ENCODE measurements at regions not wholly inside any gene's neighbourhood (a gene's known extent, or its start where the extent isn't known, plus 50 kb on each side); places are given as distances from the start of the nearest gene placed in this dataset.

- CTCF ChIA-PET = no interaction called here
- DNase-seq (no peak), ATAC-seq (ENCODE audit: low read depth) (no peak)
- no peaks in the 10 kb centered on the region for H3K9me3 ChIP-seq (ENCODE audit: control extremely low read depth in 1 of 3, control insufficient read depth in 2 of 3, insufficient read depth in 1 of 3, low read length in 2 of 3)
- H3K4me3 ChIP-seq (ENCODE audit: control extremely low read depth in 1 of 5, extremely low read depth in 1 of 5, insufficient read depth in 1 of 5, low read depth in 2 of 5, low read length in 4 of 5) = no peak overlapping the region
- no peaks in the 10 kb centered on the region for H4K20me1 ChIP-seq (ENCODE audit: control insufficient read depth, insufficient read depth, low read length, poor library complexity, severe bottlenecking)
- H3K36me3 ChIP-seq (replicated peaks in 1 of 2; ENCODE audit: control extremely low read depth in 1 of 2, control insufficient read depth in 1 of 2, extremely low read depth in 1 of 2, insufficient read depth in 2 of 2, low read length in 1 of 2) = no peaks in the 10 kb centered on the region
- POLR2A ChIA-PET = no interaction called here
- no peaks in the 10 kb centered on the region for H3K4me1 Mint-ChIP-seq
- H3K4me2 ChIP-seq (replicated peaks; ENCODE audit: low read depth, low read length, poor library complexity, severe bottlenecking) = no peak overlapping the region
- no peaks in the 10 kb centered on the region for H3K9me3 Mint-ChIP-seq (ENCODE audit: insufficient read depth)
- H3K4me1 ChIP-seq (ENCODE audit: control insufficient read depth in 2 of 2, insufficient read depth in 2 of 2, low read length in 2 of 2) = no peaks in the 10 kb centered on the region
- no peak overlapping the region for H3K27ac ChIP-seq (ENCODE audit: low read length in 2 of 2)
- TF ChIP-seq CTCF (IDR thresholded peaks at IDR 0.05) (no peak), EZH2 (IDR thresholded peaks at IDR 0.05; ENCODE audit: borderline replicate concordance, insufficient read depth, low read depth, low read length, poor library complexity, severe bottlenecking) (no peak)
- no peak overlapping the region for H2AFZ ChIP-seq (ENCODE audit: insufficient read depth, low read depth, low read length, poor library complexity, severe bottlenecking)
- H3K27me3 Mint-ChIP-seq = no peaks in the 10 kb centered on the region
- H3K79me2 ChIP-seq (ENCODE audit: control insufficient read depth, insufficient read depth, low read length) = no peaks in the 10 kb centered on the region
- H3K27me3 ChIP-seq (replicated peaks in 1 of 4; ENCODE audit: control extremely low read depth in 1 of 4, control insufficient read depth in 3 of 4, insufficient read depth in 4 of 4, low read length in 3 of 4) = no peaks in the 10 kb centered on the region
- H3K4me3 Mint-ChIP-seq = no peak overlapping the region
- no peak overlapping the region for H3K27ac Mint-ChIP-seq
- intact Hi-C loops (cut with micrococcal nuclease) = no loop called here
- no peak overlapping the region for H3K9ac ChIP-seq (ENCODE audit: low read length)
Measured at GRCh38 chr5:68550015-68550414, 334.5 kb downstream of the PIK3R1 start.

- H3K27ac Mint-ChIP-seq = no peak overlapping the region
- no peak overlapping the region for H3K4me3 ChIP-seq (ENCODE audit: control extremely low read depth in 1 of 5, extremely low read depth in 1 of 5, insufficient read depth in 1 of 5, low read depth in 2 of 5, low read length in 4 of 5)
- H3K79me2 ChIP-seq (ENCODE audit: control insufficient read depth, insufficient read depth, low read length) = no peaks in the 10 kb centered on the region
- H3K9me3 Mint-ChIP-seq (ENCODE audit: insufficient read depth) = no peaks in the 10 kb centered on the region
- no peak for ATAC-seq (ENCODE audit: low read depth)
- no peak overlapping the region for H3K4me2 ChIP-seq (replicated peaks; ENCODE audit: low read depth, low read length, poor library complexity, severe bottlenecking)
- H3K4me1 ChIP-seq (ENCODE audit: control insufficient read depth in 2 of 2, insufficient read depth in 2 of 2, low read length in 2 of 2) = no peaks in the 10 kb centered on the region
- no peaks in the 10 kb centered on the region for H3K36me3 ChIP-seq (replicated peaks in 1 of 2; ENCODE audit: control extremely low read depth in 1 of 2, control insufficient read depth in 1 of 2, extremely low read depth in 1 of 2, insufficient read depth in 2 of 2, low read length in 1 of 2)
- no peaks in the 10 kb centered on the region for H3K27me3 ChIP-seq (replicated peaks in 1 of 4; ENCODE audit: control extremely low read depth in 1 of 4, control insufficient read depth in 3 of 4, insufficient read depth in 4 of 4, low read length in 3 of 4)
- no peak overlapping the region for H2AFZ ChIP-seq (ENCODE audit: insufficient read depth, low read depth, low read length, poor library complexity, severe bottlenecking)
- no peak overlapping the region for H3K9ac ChIP-seq (ENCODE audit: low read length)
- H3K27ac ChIP-seq (ENCODE audit: low read length in 2 of 2) = no peak overlapping the region
- H3K4me1 Mint-ChIP-seq = peaks cover 2% of the 10 kb centered on the region
- DNase-seq = no peak
- intact Hi-C loops (cut with micrococcal nuclease) = no loop called here
- no peak overlapping the region for H3K4me3 Mint-ChIP-seq
- no peaks in the 10 kb centered on the region for H4K20me1 ChIP-seq (ENCODE audit: control insufficient read depth, insufficient read depth, low read length, poor library complexity, severe bottlenecking)
- TF ChIP-seq EZH2 (IDR thresholded peaks at IDR 0.05; ENCODE audit: borderline replicate concordance, insufficient read depth, low read depth, low read length, poor library complexity, severe bottlenecking) (no peak), CTCF (IDR thresholded peaks at IDR 0.05) (no peak)
- WGBS (ENCODE audit: insufficient coverage) = 100% methylated on average over 3 of the region's 5 CpGs
- H3K9me3 ChIP-seq (ENCODE audit: control extremely low read depth in 1 of 3, control insufficient read depth in 2 of 3, insufficient read depth in 1 of 3, low read length in 2 of 3) = no peaks in the 10 kb centered on the region
- POLR2A ChIA-PET = no interaction called here
- CTCF ChIA-PET = no interaction called here
- H3K27me3 Mint-ChIP-seq = no peaks in the 10 kb centered on the region
Measured at GRCh38 chr5:68551436-68551835, 335.9 kb downstream of the PIK3R1 start.
